AG08396 (cell line): ENCODE measurements at regions not wholly inside any gene's neighbourhood (a gene's known extent, or its start where the extent isn't known, plus 50 kb on each side); places are given as distances from the start of the nearest gene placed in this dataset.
A peak's percentile ranks its signal among the peaks of the same experiment; 100 is the strongest.
"Not testable (repeated sequence)": the region's sequence is repeated elsewhere in the genome, so short reads cannot be mapped to it uniquely, and the experiment has no call there.

Experiments used
- DNase-seq: peaks from one replicate; pipeline ENCODE4 v3.0.0; 2012; ENCODE audit warnings: low spot score, mixed read lengths

DNA sequence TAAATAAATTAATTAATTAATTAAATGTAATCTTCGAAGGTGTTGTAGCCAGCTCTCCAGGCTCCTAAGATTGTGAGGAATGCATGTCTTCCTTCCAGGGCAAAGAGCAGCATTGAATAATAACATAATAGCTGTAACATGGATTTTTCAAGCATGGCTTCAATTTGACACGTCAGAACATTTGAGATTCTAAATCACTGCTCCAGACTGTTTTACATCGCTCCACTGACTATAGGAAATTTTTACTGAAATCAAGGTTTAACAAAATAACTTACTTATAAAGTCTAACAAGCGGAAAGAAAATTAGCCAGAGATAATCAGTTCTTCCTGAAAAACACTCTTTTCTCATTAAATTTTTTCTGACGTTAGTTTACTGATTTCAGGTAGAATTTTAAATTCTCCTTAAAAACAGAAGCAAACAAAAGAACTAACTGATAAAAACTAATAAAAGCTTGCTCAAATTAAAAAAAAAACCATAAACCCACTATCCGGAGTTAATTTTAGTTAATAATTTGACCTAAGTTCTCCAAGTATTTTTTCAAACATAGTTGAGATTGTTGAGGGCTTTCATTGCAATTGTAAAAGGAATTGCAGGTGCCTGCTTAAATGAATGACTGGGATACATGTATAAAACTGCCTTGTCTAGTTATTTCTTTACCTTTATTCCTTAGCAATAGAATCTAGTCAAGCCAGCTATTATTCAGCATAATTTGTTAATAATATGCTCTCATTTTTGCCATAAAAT, 51.2 kb upstream of the SGCE start:
- no peak for DNase-seq

DNA sequence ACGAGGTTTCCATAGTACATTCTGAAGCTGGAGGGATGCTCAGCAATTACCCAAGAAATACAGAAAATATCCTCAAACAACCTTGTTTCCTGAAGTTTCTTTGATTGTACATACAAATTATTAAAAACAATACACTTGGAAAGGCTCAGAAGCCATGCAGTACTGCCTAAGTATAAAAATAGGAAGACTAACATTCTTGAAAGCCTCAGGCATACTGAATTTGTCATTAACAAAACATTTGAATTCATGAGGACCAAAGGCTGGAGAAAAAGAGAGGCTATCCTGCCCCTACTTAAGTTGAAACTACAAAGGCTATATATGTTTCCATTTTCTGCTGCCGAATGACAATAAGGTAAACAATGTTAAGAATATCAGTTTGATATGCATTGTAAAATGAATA, 54.3 kb upstream of the SGCE start:
- DNase-seq = no peak

GRCh38 chr7:94722360-94722759, 66.4 kb upstream of the SGCE start:
- not testable (repeated sequence) for DNase-seq

- DNase-seq = not testable (repeated sequence)
Measured at GRCh38 chr7:94728893-94729292, 73.0 kb upstream of the SGCE start.

- DNase-seq = no peak
Measured at GRCh38 chr7:94738071-94738470, 82.1 kb upstream of the SGCE start.

GRCh38 chr7:94739180-94739579, 83.2 kb upstream of the SGCE start:
- no peak for DNase-seq

GRCh38 chr7:94740509-94740908, 84.6 kb upstream of the SGCE start:
- no peak for DNase-seq

DNA sequence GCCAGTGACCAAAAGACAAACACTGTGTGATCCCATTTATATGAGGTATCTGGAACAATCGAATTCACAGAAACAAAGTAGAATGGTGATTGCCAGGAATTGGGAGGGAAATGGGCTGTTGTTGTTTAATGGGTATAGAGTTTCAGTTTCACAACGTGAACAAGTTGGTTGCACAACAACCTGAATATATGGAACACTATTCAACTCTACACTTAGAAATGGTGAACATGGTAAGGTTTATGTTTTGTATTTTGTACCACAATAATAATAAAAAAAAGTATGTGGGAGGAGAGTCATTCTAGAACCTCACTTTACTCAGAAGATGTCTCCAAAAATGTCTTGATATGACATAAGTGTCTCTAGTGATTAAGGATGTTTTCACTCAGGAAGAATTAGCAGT, 85.2 kb upstream of the SGCE start:
- no peak for DNase-seq

GRCh38 chr7:94748376-94748775, 92.4 kb upstream of the SGCE start:
- DNase-seq = no peak

- DNase-seq = no peak
Measured at GRCh38 chr7:94760446-94761100, 104.6 kb upstream of the SGCE start.

DNA sequence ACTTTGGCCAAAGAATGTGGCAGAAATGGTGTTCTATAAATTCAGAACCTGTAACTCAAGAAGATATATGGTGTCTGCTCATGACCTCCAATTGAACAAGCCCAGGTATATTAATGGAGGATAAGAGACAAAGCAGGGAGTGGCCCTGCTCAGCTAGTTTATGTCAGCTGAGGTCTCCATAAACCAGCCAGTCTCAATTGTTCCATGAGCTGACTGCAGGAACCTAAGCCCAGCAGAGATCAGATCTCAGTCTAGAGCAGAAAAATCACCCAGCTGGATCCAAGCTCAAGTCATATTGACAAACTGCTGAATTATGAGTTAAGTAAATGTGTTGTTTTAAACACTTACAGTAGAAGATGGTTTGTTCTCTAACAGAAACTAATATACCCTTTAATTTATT, 105.5 kb upstream of the SGCE start:
- no peak for DNase-seq

DNA sequence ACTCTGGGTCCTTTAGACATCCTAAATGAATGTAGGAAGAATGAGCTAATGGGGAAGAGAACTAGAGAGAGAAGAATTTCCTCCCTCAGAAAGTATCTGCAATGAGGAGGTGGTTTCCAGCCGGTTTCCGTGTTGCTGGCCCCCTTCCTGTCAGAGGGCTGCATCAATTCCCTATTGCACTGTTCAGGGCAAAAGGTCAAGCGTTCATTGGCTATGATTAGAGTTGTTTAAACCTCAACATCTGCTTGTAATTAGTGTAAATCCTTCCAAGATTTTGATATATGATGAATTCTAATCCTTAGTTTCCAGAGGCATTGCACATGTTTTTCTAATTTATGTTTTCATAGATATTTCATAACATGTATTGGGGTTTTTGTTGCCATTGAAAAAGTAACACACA, 107.3 kb upstream of the SGCE start:
- peak; percentile 2 for DNase-seq

DNA sequence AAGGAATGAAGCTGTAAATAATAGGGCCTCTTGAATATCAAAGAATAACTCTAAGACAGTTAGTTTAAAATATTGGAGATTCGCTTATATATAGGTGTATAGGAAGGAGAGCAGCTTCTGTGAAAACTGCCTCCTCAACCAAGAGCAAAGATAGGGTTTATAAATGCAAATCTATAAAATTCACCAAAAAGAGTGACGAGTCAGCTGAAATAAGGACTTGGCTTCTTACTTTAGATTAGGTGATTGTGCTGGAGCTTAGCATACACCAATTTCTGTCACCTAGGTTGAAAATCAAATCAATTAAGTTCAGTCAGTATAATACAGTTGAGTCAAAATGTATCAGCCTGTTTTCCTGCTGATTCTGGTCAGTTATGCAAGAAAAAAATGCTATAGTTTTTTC, 113.8 kb upstream of the SGCE start:
- DNase-seq = no peak

- DNase-seq = no peak
Measured at GRCh38 chr7:94778711-94779459, 123.0 kb upstream of the SGCE start.

- no peak for DNase-seq
Measured at GRCh38 chr7:94779861-94780260, 123.9 kb upstream of the SGCE start.

DNA sequence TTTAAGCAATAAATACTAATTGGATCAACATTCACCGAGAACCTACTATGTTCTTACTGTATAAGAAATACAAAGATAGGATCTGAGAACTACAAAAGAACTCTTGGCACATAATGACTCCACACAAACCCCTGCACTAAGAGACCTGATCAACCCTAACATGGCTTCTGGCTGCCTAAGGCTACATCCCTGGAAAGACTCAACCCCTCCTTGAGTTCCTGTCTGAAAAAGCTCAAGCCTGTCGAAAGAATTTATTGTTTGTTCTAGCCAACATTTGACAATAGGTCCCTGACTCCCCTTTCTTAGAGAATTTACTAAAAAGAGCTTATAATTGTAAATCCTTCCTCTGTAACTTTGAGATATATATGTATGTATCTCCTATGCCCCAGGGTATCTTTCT, 125.3 kb upstream of the SGCE start:
- no peak for DNase-seq

DNA sequence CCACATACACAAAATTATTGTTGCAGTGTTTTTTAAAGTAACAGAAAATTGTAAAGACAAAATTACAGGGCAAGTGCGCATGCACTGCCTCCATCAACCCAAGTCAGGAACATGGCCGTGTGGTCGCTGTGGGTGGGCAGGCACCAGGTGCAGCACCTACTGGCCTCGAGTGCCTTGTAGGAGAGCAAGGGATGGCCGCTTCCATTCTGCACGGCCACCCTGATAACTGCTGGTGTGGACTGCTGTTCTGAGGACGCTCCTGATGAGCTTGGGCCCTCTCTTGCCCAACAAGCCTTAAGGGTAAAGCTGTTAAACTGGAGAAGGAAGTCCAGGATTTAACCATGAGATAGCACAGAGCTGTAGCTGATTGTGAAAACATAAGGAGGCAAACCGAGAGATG, 124.6 kb upstream of the PPP1R9A start:
- no peak for DNase-seq

DNA sequence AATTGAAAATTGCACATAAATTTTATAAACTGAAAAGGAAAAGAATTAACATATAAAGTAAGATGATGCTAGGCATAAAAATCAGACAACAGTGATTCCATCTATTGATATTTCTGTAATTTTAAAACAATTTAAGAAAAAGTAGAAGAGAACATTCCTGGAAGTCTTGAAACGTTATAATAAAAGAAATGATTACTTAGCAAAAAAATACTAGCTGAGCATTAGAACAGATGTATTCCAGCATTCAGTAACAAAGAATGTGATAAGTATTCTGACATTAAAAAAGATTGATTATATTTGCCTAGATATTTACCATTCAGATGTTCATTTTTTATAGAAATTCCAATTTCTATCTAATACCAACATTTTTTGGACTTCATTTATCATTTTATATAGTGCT, 120.1 kb upstream of the PPP1R9A start:
- no peak for DNase-seq

- not testable (repeated sequence) for DNase-seq
Measured at GRCh38 chr7:94788378-94788777, 119.0 kb upstream of the PPP1R9A start.

- no peak for DNase-seq
Measured at GRCh38 chr7:94792241-94792640, 115.2 kb upstream of the PPP1R9A start.

DNA sequence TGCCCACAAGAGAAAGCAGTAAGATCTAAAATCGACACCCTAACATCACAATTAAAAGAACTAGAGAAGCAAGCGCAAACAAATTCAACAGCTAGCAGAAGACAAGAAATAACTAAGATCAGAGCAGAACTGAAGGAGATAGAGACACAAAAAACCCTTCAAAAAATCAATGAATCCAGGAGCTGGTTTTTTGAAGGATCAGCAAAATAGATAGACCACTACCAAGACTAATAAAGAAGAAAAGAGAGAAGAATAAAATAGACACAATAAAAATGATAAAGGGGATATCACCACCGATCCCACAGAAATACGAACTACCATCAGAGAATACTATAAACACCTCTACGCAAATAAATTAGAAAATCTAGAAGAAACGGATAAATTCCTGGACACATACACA, 110.0 kb upstream of the PPP1R9A start:
- not testable (repeated sequence) for DNase-seq

DNA sequence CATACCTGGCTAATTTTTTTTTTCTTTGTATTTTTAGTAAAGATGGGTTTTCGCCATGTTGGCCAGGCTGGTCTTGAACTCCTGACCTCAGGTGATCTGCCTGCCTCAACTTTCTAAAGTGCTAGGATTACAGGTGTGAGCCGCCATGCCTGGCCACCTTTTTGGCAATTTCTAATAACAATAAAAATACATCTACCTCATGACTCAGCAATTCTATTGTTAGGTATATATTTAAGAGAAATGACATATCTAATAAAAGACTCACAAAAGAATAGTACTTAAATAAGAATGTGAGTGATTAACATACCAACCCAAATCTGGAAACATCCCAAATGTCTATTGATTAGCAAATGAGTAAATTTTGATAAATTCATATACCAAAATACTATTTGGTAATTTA, 103.6 kb upstream of the PPP1R9A start:
- DNase-seq = no peak

GRCh38 chr7:94808673-94809072, 98.7 kb upstream of the PPP1R9A start:
- DNase-seq = not testable (repeated sequence)
